Calu3 (cell line): ENCODE measurements at regions not wholly inside any gene's neighbourhood (a gene's known extent, or its start where the extent isn't known, plus 50 kb on each side); places are given as distances from the start of the nearest gene placed in this dataset.

Experiments
- BruUV-seq: library from RNA; stranded (reverse); fragments of 400-500 nt; replicated peaks from 2 replicates; lab custom pipeline; 2021; lab: Mats Ljungman, UMichigan
- CTCF ChIA-PET: fragments of 300-600 bp; sonication (Branson Sonifier 250); formaldehyde crosslinking; loops from one replicate; lab custom pipeline; 2022; ENCODE audit warnings: antibody characterized with exemption; lab: Charles Lee
- DNase-seq: peaks from one replicate; pipeline ENCODE4 v3.0.0; 2022
- H3K27ac Mint-ChIP-seq: one replicate; pipeline ENCODE4 v1.8.0; 2022; ENCODE audit warnings: mixed read lengths; ENCODE audit not compliant: unreplicated experiment
- H3K27me3 Mint-ChIP-seq: one replicate; pipeline ENCODE4 v1.8.0; 2022; ENCODE audit warnings: mixed read lengths; ENCODE audit not compliant: unreplicated experiment
- H3K36me3 Mint-ChIP-seq: one replicate; pipeline ENCODE4 v1.8.0; 2022; ENCODE audit warnings: mild to moderate bottlenecking, moderate library complexity, mixed read lengths; ENCODE audit not compliant: insufficient read depth, unreplicated experiment
- H3K4me1 Mint-ChIP-seq: one replicate; pipeline ENCODE4 v1.8.0; 2022; ENCODE audit warnings: mild to moderate bottlenecking, low read depth, mixed read lengths; ENCODE audit not compliant: unreplicated experiment
- H3K4me3 Mint-ChIP-seq: one replicate; pipeline ENCODE4 v1.8.0; 2022; ENCODE audit warnings: mild to moderate bottlenecking, low read depth, moderate library complexity, mixed read lengths; ENCODE audit not compliant: unreplicated experiment
- H3K9me3 Mint-ChIP-seq: one replicate; pipeline ENCODE4 v1.8.0; 2022; ENCODE audit warnings: low read depth, mixed read lengths; ENCODE audit not compliant: unreplicated experiment
- intact Hi-C: fragments of 100-400 bp; cut with micrococcal nuclease; formaldehyde crosslinking; loops from one replicate; pipeline ENCODE4 v1.10.0; 2022; ENCODE audit not compliant: unreplicated experiment
- TF ChIP-seq, protein P1 (sequence below): fragments of 200-600 bp; IDR thresholded peaks from one replicate; pipeline ENCODE4 v1.8.0; 2022; ENCODE audit warnings: antibody characterized with exemption; ENCODE audit not compliant: unreplicated experiment

DNA sequence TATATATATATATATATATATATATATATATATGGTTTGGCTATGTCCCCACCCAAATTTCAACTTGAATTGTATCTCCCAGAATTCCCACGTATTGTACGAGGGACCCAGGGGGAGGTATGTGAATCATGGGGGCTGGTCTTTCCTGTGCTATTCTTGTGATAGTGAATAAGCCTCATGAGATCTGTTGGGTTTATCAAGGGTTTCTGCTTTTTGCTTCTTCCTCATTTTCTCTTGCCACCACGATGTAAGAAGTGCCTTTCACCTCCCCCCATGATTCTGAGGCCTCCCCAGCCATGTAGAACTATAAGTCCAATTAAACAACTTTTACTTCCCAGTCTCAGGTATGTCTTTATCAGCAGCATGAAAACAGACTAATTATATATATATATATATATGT is 52.3 kb upstream of the ADAMTS2 start:
- intact Hi-C loops: no loop called here
- TF ChIP-seq, protein P1, sequence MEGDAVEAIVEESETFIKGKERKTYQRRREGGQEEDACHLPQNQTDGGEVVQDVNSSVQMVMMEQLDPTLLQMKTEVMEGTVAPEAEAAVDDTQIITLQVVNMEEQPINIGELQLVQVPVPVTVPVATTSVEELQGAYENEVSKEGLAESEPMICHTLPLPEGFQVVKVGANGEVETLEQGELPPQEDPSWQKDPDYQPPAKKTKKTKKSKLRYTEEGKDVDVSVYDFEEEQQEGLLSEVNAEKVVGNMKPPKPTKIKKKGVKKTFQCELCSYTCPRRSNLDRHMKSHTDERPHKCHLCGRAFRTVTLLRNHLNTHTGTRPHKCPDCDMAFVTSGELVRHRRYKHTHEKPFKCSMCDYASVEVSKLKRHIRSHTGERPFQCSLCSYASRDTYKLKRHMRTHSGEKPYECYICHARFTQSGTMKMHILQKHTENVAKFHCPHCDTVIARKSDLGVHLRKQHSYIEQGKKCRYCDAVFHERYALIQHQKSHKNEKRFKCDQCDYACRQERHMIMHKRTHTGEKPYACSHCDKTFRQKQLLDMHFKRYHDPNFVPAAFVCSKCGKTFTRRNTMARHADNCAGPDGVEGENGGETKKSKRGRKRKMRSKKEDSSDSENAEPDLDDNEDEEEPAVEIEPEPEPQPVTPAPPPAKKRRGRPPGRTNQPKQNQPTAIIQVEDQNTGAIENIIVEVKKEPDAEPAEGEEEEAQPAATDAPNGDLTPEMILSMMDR: no peak
- Mint-ChIP-seq H3K4me1 (no peaks in the 10 kb centered on the region), H3K27me3 (no peaks in the 10 kb centered on the region), H3K4me3 (no peak overlapping the region), H3K9me3 (peaks cover 26% of the 10 kb centered on the region), H3K36me3 (no peaks in the 10 kb centered on the region), H3K27ac (no peak overlapping the region)
- BruUV-seq: no TSS peak
- CTCF ChIA-PET: interaction anchor here (0.7 kb wide), 1 partner anchor 1134 kb away, joined by 4 read pairs; no protein-coding TSS in a partner anchor
- no peak for DNase-seq
